RWPE2 (cell line): ENCODE measurements at regions not wholly inside any gene's neighbourhood (a gene's known extent, or its start where the extent isn't known, plus 50 kb on each side); places are given as distances from the start of the nearest gene placed in this dataset.

Experiments
- ATAC-seq: fragments of 200-7000 bp; cut with Tn5 transposase; 3 replicates; pipeline ENCODE4 v1.9.1; 2021; ENCODE audit warnings: low read depth
- DNase-seq: peaks from one replicate; pipeline ENCODE4 v3.0.0-alpha.2; 2020; ENCODE audit warnings: low spot score
- H3K27ac ChIP-seq: fragments of 450-650 bp; 2 replicates; pipeline ENCODE4 v1.5.1; 2017; ENCODE audit warnings: mild to moderate bottlenecking; ENCODE audit not compliant: poor library complexity, severe bottlenecking
- H3K27me3 ChIP-seq: fragments of 250-450 bp; sonication (Bioruptor Pico); 2 replicates; pipeline ENCODE4 v1.5.1; 2021; ENCODE audit warnings: mild to moderate bottlenecking, moderate library complexity; ENCODE audit not compliant: insufficient read depth, poor library complexity, severe bottlenecking
- H3K36me3 ChIP-seq: fragments of 250-450 bp; sonication (Bioruptor Pico); 2 replicates; pipeline ENCODE4 v1.5.1; 2020; ENCODE audit warnings: low read depth, mild to moderate bottlenecking, moderate library complexity
- H3K4me1 ChIP-seq: fragments of 250-450 bp; sonication (Bioruptor Pico); 2 replicates; pipeline ENCODE4 v1.5.1; 2021; ENCODE audit warnings: mild to moderate bottlenecking, moderate library complexity; ENCODE audit not compliant: insufficient read depth, poor library complexity, severe bottlenecking
- H3K4me3 ChIP-seq: fragments of 250-450 bp; sonication (Bioruptor Pico); 2 replicates; pipeline ENCODE4 v1.5.1; 2021; ENCODE audit warnings: mild to moderate bottlenecking, moderate library complexity; ENCODE audit not compliant: severe bottlenecking
- H3K9me3 ChIP-seq: fragments of 250-450 bp; sonication (Bioruptor Pico); 2 replicates; pipeline ENCODE4 v1.5.1; 2021; ENCODE audit warnings: mild to moderate bottlenecking, moderate library complexity; ENCODE audit not compliant: severe bottlenecking
- TF ChIP-seq, protein P1 (sequence below): fragments of 450-650 bp; IDR thresholded peaks from one replicate; pipeline ENCODE4 v1.5.1; 2017; ENCODE audit warnings: mild to moderate bottlenecking, moderate library complexity; ENCODE audit not compliant: poor library complexity, severe bottlenecking

DNA sequence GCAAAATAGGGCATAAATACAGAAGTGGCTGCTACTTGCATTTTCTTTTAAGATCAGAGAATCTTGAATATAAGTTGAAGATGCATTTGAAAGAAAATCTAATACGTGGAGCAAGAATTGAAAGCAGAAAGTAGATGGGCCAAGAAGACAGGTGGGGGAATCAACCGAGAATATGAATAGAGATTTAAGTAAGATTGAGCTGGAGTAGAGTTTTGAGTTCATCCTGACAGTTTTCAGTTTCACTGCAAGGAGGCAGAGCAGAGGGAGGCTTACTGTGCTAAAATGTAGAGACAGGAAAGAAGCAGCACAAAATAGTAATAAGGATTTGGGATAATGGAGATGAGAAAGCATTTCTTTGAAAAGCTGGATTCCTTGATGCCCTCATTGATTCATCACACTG is 214.5 kb downstream of the GJA1 start:
- ATAC-seq (no peak), DNase-seq (no peak)
- Histone ChIP-seq H3K4me1 (no peaks in the 10 kb centered on the region), H3K9me3 (no peaks in the 10 kb centered on the region), H3K4me3 (no peak overlapping the region), H3K36me3 (no peaks in the 10 kb centered on the region), H3K27ac (no peak overlapping the region), H3K27me3 (no peaks in the 10 kb centered on the region)
- TF ChIP-seq, protein P1, sequence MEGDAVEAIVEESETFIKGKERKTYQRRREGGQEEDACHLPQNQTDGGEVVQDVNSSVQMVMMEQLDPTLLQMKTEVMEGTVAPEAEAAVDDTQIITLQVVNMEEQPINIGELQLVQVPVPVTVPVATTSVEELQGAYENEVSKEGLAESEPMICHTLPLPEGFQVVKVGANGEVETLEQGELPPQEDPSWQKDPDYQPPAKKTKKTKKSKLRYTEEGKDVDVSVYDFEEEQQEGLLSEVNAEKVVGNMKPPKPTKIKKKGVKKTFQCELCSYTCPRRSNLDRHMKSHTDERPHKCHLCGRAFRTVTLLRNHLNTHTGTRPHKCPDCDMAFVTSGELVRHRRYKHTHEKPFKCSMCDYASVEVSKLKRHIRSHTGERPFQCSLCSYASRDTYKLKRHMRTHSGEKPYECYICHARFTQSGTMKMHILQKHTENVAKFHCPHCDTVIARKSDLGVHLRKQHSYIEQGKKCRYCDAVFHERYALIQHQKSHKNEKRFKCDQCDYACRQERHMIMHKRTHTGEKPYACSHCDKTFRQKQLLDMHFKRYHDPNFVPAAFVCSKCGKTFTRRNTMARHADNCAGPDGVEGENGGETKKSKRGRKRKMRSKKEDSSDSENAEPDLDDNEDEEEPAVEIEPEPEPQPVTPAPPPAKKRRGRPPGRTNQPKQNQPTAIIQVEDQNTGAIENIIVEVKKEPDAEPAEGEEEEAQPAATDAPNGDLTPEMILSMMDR, result no peak

DNA sequence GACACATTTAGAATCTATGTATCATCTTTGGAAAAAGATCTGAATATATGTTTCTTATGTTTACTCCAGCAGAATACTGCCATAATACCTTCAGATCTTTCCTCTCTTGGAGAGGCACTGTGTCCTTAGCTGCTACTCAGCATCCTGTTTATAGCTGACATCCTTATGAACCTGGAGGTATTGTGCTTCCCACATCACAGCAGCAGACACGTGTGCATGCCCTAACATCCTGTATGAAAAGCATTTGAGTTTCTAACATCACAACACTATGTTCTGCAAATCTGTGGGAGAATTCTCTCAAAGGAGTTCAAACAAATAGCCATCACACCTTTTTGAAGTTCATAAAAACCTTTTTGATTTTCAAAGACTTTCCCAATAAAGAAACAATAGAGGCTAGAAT is 216.0 kb downstream of the GJA1 start:
- ATAC-seq (no peak), DNase-seq (no peak)
- Histone ChIP-seq H3K4me3 (no peak overlapping the region), H3K36me3 (no peaks in the 10 kb centered on the region), H3K27me3 (no peaks in the 10 kb centered on the region), H3K4me1 (no peaks in the 10 kb centered on the region), H3K27ac (no peak overlapping the region), H3K9me3 (no peaks in the 10 kb centered on the region)
- TF ChIP-seq, protein P1, result no peak

DNA sequence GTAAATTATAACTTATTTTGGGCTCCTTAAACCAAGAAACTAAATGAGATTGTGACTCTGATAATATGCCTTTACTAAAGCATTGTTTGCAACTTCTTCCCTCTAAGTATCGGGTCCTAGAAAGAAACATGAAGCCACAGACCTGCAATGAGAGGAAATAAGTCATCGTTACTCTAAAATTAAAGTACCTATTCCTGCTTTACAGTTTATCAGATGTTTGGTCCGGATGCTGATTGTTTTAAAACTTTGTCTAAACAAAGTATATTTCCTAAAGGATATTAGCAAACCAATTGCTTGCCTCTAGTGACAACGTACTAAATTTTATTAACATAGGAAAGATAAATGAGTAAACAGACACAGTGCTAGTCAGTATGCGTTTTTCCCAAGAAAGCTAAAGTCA is 216.8 kb downstream of the GJA1 start:
- TF ChIP-seq, protein P1, result no peak
- Histone ChIP-seq H3K27ac (no peak overlapping the region), H3K36me3 (no peaks in the 10 kb centered on the region), H3K27me3 (no peaks in the 10 kb centered on the region), H3K9me3 (no peaks in the 10 kb centered on the region), H3K4me3 (no peak overlapping the region), H3K4me1 (no peaks in the 10 kb centered on the region)
- ATAC-seq (no peak), DNase-seq (no peak)

DNA sequence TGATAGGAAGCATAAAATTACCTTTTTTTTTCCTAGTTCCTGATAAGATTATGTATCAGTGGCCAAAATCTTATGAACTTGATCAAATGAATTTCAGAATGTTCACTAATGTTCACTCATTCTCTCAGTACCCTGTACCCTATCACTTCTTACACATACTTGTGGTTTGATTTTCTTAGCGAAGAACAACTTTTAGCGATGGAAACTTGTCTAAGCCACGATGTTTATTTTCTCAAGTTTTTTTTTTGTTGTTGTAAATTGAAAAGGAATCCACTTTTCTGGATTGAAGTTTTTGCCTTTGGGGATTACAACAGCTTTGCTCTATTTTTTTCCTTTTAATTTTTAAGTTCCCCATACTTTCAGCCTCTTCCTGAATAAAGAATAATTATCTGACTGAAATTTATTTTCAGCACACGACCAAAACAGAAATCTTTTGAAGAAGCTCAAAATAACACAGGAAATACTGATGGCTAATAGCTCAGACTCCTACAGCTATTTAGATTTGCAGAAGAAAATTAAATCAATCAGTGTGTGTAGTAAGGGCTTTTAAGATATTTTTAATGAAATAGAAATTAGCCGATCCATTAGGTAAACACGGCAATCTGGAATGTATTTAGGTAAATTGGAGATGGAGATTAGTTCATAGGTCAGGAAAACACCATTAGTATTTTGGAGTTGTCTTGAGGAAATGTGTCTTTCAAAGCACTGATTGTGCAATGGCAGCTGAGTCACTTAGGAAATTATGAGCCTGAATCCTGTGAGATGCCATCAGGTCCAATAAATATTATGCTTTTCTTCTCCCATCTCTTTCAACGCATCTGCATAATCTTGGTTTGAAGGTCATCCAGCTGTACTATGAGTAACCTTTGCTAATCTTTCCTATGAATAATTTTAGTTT is 217.5 kb downstream of the GJA1 start:
- TF ChIP-seq, protein P1, result no peak
- H3K4me3 ChIP-seq, result no peak overlapping the region
- no peak overlapping the region for H3K27ac ChIP-seq
- ATAC-seq (peak; percentile 72), DNase-seq (no peak)
- no peaks in the 10 kb centered on the region for H3K4me1 ChIP-seq
- H3K36me3 ChIP-seq, result no peaks in the 10 kb centered on the region
- H3K9me3 ChIP-seq, result no peaks in the 10 kb centered on the region
- H3K27me3 ChIP-seq, result no peaks in the 10 kb centered on the region

DNA sequence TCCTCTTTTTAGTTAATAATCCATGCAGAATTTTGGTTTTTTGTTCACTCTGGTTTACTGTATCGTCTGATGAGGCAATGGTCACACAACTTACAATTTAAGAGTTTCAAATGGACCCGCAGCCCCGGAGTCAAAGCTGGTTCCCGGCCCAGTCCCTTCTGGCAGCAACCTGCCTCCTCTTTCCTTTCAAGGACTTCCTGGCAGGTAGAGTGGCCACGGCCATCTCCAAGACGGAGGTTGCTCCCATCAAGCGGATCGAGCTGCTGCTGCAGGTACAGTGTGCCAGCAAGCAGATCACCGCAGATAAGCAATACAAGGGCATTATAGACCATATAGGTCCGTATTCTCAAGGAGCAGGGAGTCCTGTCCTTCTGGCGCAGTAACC is 218.2 kb downstream of the GJA1 start:
- no peak overlapping the region for H3K4me3 ChIP-seq

More for the DNA sequence above, 218.2 kb downstream of the GJA1 start:
- Histone ChIP-seq H3K9me3 (no peaks in the 10 kb centered on the region), H3K36me3 (no peaks in the 10 kb centered on the region), H3K27ac (no peak overlapping the region), H3K27me3 (no peaks in the 10 kb centered on the region), H3K4me1 (no peaks in the 10 kb centered on the region)
- ATAC-seq (no peak), DNase-seq (no peak)
- TF ChIP-seq, protein P1, result no peak
